ENCODE measurements at regions not wholly inside any gene's neighbourhood (a gene's known extent, or its start where the extent isn't known, plus 50 kb on each side); places are given as distances from the start of the nearest gene placed in this dataset.

DNA sequence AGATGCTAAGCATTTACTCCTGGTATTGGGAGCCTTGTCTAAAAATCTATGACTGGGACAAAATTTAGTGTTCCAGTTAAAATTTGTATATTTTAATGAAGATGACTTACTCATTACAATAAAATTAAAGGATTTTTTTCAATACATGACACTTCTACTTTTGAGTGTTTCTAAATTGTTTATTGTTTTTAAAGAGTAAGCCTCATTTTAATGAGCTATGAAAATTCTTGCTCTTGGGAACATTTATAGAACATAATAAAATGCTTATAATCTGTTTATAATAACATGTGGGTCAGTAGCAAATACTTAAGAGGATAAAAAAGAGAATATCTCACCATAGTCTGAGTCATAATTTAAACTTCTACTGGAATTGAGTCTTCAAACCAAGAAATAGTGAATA, 149.5 kb downstream of the PLCE1 start:
- no peak overlapping the region for H2AFZ ChIP-seq (ENCODE audit: low read depth, low read length)
- H3K9me3 ChIP-seq (ENCODE audit: insufficient read depth, low read depth, low read length) = peaks cover 3% of the 10 kb centered on the region
- FAIRE-seq (no peak), DNase-seq (ENCODE audit: low read depth) (no peak)
- H3K9ac ChIP-seq (ENCODE audit: low read length) = no peak overlapping the region
- H3K4me1 Mint-ChIP-seq (ENCODE audit: low read depth, unreplicated experiment) = peaks cover 4% of the 10 kb centered on the region
- no peaks in the 10 kb centered on the region for H3K4me1 ChIP-seq (ENCODE audit: insufficient read depth, low read length)
- no peak overlapping the region for H3K27ac ChIP-seq (ENCODE audit: low read depth, low read length)
- H3K79me2 ChIP-seq (ENCODE audit: insufficient read depth, low read length) = no peaks in the 10 kb centered on the region
- no peak overlapping the region for H3K4me2 ChIP-seq (ENCODE audit: low read length)
- no peaks in the 10 kb centered on the region for H3K27me3 ChIP-seq (ENCODE audit: insufficient read depth, low read length)
- no peak overlapping the region for H3K27ac Mint-ChIP-seq (ENCODE audit: unreplicated experiment)
- TF ChIP-seq, protein P1, sequence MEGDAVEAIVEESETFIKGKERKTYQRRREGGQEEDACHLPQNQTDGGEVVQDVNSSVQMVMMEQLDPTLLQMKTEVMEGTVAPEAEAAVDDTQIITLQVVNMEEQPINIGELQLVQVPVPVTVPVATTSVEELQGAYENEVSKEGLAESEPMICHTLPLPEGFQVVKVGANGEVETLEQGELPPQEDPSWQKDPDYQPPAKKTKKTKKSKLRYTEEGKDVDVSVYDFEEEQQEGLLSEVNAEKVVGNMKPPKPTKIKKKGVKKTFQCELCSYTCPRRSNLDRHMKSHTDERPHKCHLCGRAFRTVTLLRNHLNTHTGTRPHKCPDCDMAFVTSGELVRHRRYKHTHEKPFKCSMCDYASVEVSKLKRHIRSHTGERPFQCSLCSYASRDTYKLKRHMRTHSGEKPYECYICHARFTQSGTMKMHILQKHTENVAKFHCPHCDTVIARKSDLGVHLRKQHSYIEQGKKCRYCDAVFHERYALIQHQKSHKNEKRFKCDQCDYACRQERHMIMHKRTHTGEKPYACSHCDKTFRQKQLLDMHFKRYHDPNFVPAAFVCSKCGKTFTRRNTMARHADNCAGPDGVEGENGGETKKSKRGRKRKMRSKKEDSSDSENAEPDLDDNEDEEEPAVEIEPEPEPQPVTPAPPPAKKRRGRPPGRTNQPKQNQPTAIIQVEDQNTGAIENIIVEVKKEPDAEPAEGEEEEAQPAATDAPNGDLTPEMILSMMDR (IDR thresholded peaks at IDR 0.05; ENCODE audit: insufficient read depth, low read depth, low read length) = no peak
- no peak for TF ChIP-seq EZH2 (IDR thresholded peaks at IDR 0.05; ENCODE audit: insufficient read depth, low read length)
- no peaks in the 10 kb centered on the region for H3K36me3 ChIP-seq (ENCODE audit: insufficient read depth, low read length)
- H4K20me1 ChIP-seq (ENCODE audit: insufficient read depth, low read length) = no peaks in the 10 kb centered on the region
- H3K4me3 Mint-ChIP-seq (ENCODE audit: unreplicated experiment) = no peak overlapping the region
- H3K4me3 ChIP-seq (ENCODE audit: insufficient read depth, low read depth, low read length) = no peak overlapping the region
- no peaks in the 10 kb centered on the region for H3K36me3 Mint-ChIP-seq (ENCODE audit: low read depth, unreplicated experiment)
- H3K27me3 Mint-ChIP-seq (ENCODE audit: low read depth, unreplicated experiment) = no peaks in the 10 kb centered on the region
- H3K9me3 Mint-ChIP-seq (ENCODE audit: unreplicated experiment) = peaks cover 2% of the 10 kb centered on the region

DNA sequence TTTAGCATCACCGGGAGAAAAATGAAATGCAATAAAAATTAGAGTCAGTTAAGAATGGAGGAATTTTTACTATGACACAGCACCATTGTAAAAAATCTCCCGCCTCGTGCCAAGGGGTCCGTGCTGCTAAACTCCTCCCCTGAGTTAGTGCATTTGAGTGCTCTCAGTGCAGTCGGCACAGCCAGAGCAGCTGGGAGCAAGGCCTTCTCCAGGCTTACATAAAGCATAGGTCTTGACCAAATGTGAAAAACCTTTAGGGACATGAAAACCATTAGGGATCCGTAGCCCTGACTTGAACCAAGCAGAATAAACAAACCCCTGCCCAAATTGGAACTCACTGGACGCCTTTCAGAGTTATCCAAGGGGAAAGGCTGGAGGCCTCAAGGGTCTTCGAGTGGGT, 152.6 kb downstream of the PLCE1 start:
- FAIRE-seq = no peak
- Histone ChIP-seq H3K4me2 (ENCODE audit: low read length) (no peak overlapping the region), H3K4me1 (ENCODE audit: insufficient read depth, low read length) (no peaks in the 10 kb centered on the region), H3K36me3 (ENCODE audit: insufficient read depth, low read length) (no peaks in the 10 kb centered on the region), H3K9ac (ENCODE audit: low read length) (no peak overlapping the region), H3K9me3 (ENCODE audit: insufficient read depth, low read depth, low read length) (peaks cover 3% of the 10 kb centered on the region), H3K27me3 (ENCODE audit: insufficient read depth, low read length) (no peaks in the 10 kb centered on the region), H4K20me1 (ENCODE audit: insufficient read depth, low read length) (no peaks in the 10 kb centered on the region), H2AFZ (ENCODE audit: low read depth, low read length) (no peak overlapping the region), H3K4me3 (ENCODE audit: insufficient read depth, low read depth, low read length) (no peak overlapping the region), H3K79me2 (ENCODE audit: insufficient read depth, low read length) (no peaks in the 10 kb centered on the region), H3K27ac (ENCODE audit: low read depth, low read length) (no peak overlapping the region)
- Mint-ChIP-seq H3K27ac (ENCODE audit: unreplicated experiment) (no peak overlapping the region), H3K36me3 (ENCODE audit: low read depth, unreplicated experiment) (no peaks in the 10 kb centered on the region), H3K27me3 (ENCODE audit: low read depth, unreplicated experiment) (peaks cover 2% of the 10 kb centered on the region), H3K4me3 (ENCODE audit: unreplicated experiment) (no peak overlapping the region), H3K4me1 (ENCODE audit: low read depth, unreplicated experiment) (no peaks in the 10 kb centered on the region), H3K9me3 (ENCODE audit: unreplicated experiment) (peaks cover 2% of the 10 kb centered on the region)
- TF ChIP-seq EZH2 (IDR thresholded peaks at IDR 0.05; ENCODE audit: insufficient read depth, low read length) = no peak
- TF ChIP-seq, protein P1 (IDR thresholded peaks at IDR 0.05; ENCODE audit: insufficient read depth, low read depth, low read length) = no peak
- no peak for DNase-seq (ENCODE audit: low read depth)

DNA sequence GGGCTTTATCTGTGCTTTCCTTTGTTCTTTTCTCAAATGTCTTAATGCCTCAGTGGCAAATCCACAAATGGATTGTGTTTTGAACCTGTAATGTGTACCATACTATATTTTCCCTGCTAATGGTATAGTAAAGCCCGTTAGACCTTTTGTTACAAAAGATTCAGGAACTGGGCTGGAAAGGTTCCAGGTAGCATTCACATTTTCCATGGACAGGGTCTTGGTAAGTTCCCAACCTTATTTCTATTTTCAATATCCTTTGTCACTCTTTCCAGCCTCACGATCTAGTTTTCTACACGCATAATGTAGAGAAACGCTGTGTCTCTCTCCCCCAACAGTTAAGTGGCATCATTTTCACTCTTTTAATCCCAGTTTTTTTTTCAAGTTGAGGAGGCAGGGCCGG, 153.0 kb downstream of the PLCE1 start:
- Histone ChIP-seq H3K36me3 (ENCODE audit: insufficient read depth, low read length) (no peaks in the 10 kb centered on the region), H3K9me3 (ENCODE audit: insufficient read depth, low read depth, low read length) (peaks cover 3% of the 10 kb centered on the region), H3K27me3 (ENCODE audit: insufficient read depth, low read length) (no peaks in the 10 kb centered on the region), H3K27ac (ENCODE audit: low read depth, low read length) (no peak overlapping the region), H4K20me1 (ENCODE audit: insufficient read depth, low read length) (no peaks in the 10 kb centered on the region), H2AFZ (ENCODE audit: low read depth, low read length) (no peak overlapping the region), H3K4me3 (ENCODE audit: insufficient read depth, low read depth, low read length) (no peak overlapping the region), H3K4me1 (ENCODE audit: insufficient read depth, low read length) (no peaks in the 10 kb centered on the region), H3K79me2 (ENCODE audit: insufficient read depth, low read length) (no peaks in the 10 kb centered on the region), H3K4me2 (ENCODE audit: low read length) (no peak overlapping the region), H3K9ac (ENCODE audit: low read length) (no peak overlapping the region)
- Mint-ChIP-seq H3K9me3 (ENCODE audit: unreplicated experiment) (peaks cover 2% of the 10 kb centered on the region), H3K27ac (ENCODE audit: unreplicated experiment) (no peak overlapping the region), H3K36me3 (ENCODE audit: low read depth, unreplicated experiment) (no peaks in the 10 kb centered on the region), H3K4me1 (ENCODE audit: low read depth, unreplicated experiment) (no peaks in the 10 kb centered on the region), H3K4me3 (ENCODE audit: unreplicated experiment) (no peak overlapping the region), H3K27me3 (ENCODE audit: low read depth, unreplicated experiment) (peaks cover 2% of the 10 kb centered on the region)
- DNase-seq (ENCODE audit: low read depth) = no peak
- no peak for FAIRE-seq
- TF ChIP-seq, protein P1 (IDR thresholded peaks at IDR 0.05; ENCODE audit: insufficient read depth, low read depth, low read length) = no peak
- no peak for TF ChIP-seq EZH2 (IDR thresholded peaks at IDR 0.05; ENCODE audit: insufficient read depth, low read length)
